ENCODE measurements at regions not wholly inside any gene's neighbourhood (a gene's known extent, or its start where the extent isn't known, plus 50 kb on each side); places are given as distances from the start of the nearest gene placed in this dataset.
"Not testable (repeated sequence)": the region's sequence is repeated elsewhere in the genome, so short reads cannot be mapped to it uniquely, and the experiment has no call there.

- no peak for DNase-seq
Measured at GRCh38 chr5:136924490-136924889, 559.1 kb upstream of the TRPC7 start.

- DNase-seq, result no peak
Measured at GRCh38 chr5:136910625-136911024, 545.3 kb upstream of the TRPC7 start.

- no peak for DNase-seq
Measured at GRCh38 chr5:136909906-136910305, 544.6 kb upstream of the TRPC7 start.

GRCh38 chr5:136907371-136907770, 542.0 kb upstream of the TRPC7 start:
- no peak for DNase-seq

GRCh38 chr5:136906545-136906944, 541.2 kb upstream of the TRPC7 start:
- no peak for DNase-seq

- no peak for DNase-seq
Measured at GRCh38 chr5:136905571-136905970, 540.2 kb upstream of the TRPC7 start.

GRCh38 chr5:136894070-136894469, 528.7 kb upstream of the TRPC7 start:
- no peak for DNase-seq

- no peak for DNase-seq
Measured at GRCh38 chr5:136892000-136892399, 526.7 kb upstream of the TRPC7 start.

- DNase-seq, result no peak
Measured at GRCh38 chr5:136891175-136891972, 526.0 kb upstream of the TRPC7 start.

- no peak for DNase-seq
Measured at GRCh38 chr5:136890431-136891148, 525.2 kb upstream of the TRPC7 start.

GRCh38 chr5:136886608-136887007, 521.3 kb upstream of the TRPC7 start:
- no peak for DNase-seq

GRCh38 chr5:136864960-136865359, 499.6 kb upstream of the TRPC7 start:
- no peak for DNase-seq

- no peak for DNase-seq
Measured at GRCh38 chr5:136856648-136857047, 491.3 kb upstream of the TRPC7 start.

GRCh38 chr5:136853971-136854370, 488.6 kb upstream of the TRPC7 start:
- no peak for DNase-seq

- no peak for DNase-seq
Measured at GRCh38 chr5:136840601-136841000, 475.3 kb upstream of the TRPC7 start.

GRCh38 chr5:136836093-136836492, 470.7 kb upstream of the TRPC7 start:
- DNase-seq, result no peak

GRCh38 chr5:136820848-136821247, 455.5 kb upstream of the TRPC7 start:
- no peak for DNase-seq

GRCh38 chr5:136819526-136820302, 454.4 kb upstream of the TRPC7 start:
- DNase-seq, result no peak

- DNase-seq, result no peak
Measured at GRCh38 chr5:136816327-136816726, 451.0 kb upstream of the TRPC7 start.

GRCh38 chr5:136814619-136815378, 449.5 kb upstream of the TRPC7 start:
- DNase-seq, result no peak

- not testable (repeated sequence) for DNase-seq
Measured at GRCh38 chr5:136812270-136812669, 446.9 kb upstream of the TRPC7 start.

GRCh38 chr5:136811551-136811950, 446.2 kb upstream of the TRPC7 start:
- DNase-seq, result no peak

- no peak for DNase-seq
Measured at GRCh38 chr5:136811086-136811485, 445.7 kb upstream of the TRPC7 start.
